ENCODE measurements at regions not wholly inside any gene's neighbourhood (a gene's known extent, or its start where the extent isn't known, plus 50 kb on each side); places are given as distances from the start of the nearest gene placed in this dataset.

DNA sequence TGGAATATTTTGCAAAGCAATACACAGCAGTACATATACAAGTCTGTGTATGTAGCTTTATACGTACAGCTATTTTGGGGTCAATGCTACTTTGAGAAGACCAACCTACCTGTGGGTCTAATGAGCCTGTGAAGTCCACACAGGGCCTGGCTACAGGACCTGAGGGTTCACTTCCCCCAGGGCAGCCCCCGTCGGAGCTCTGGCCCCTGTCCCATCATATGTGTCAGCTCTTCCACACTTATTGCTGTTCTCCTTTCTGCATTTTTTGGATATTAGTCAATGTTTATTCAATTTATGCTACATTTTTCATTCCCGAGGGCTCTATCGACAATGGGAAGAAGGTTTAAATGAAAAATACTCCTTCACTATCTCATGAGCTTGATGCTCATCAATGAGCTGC, 1473.6 kb downstream of the BRD1 start:
- TF ChIP-seq, protein P1, sequence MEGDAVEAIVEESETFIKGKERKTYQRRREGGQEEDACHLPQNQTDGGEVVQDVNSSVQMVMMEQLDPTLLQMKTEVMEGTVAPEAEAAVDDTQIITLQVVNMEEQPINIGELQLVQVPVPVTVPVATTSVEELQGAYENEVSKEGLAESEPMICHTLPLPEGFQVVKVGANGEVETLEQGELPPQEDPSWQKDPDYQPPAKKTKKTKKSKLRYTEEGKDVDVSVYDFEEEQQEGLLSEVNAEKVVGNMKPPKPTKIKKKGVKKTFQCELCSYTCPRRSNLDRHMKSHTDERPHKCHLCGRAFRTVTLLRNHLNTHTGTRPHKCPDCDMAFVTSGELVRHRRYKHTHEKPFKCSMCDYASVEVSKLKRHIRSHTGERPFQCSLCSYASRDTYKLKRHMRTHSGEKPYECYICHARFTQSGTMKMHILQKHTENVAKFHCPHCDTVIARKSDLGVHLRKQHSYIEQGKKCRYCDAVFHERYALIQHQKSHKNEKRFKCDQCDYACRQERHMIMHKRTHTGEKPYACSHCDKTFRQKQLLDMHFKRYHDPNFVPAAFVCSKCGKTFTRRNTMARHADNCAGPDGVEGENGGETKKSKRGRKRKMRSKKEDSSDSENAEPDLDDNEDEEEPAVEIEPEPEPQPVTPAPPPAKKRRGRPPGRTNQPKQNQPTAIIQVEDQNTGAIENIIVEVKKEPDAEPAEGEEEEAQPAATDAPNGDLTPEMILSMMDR (IDR thresholded peaks at IDR 0.05; ENCODE audit: low read depth, low read length, missing control alignments) = no peak
- no peak for DNase-seq (ENCODE audit: extremely low read depth, low read depth)
- no peak overlapping the region for H3K4me3 ChIP-seq (replicated peaks; ENCODE audit: low read depth, low read length)

- no peak overlapping the region for H3K4me3 ChIP-seq (replicated peaks; ENCODE audit: low read depth, low read length)
- no peak for DNase-seq (ENCODE audit: extremely low read depth, low read depth)
- TF ChIP-seq, protein P1 (IDR thresholded peaks at IDR 0.05; ENCODE audit: low read depth, low read length, missing control alignments) = no peak
These were observed 1474.3 kb downstream of the BRD1 start for GRCh38 chr22:48353116-48353947.

- H3K4me3 ChIP-seq (replicated peaks; ENCODE audit: low read depth, low read length) = no peak overlapping the region
- DNase-seq (ENCODE audit: extremely low read depth, low read depth) = no peak
- TF ChIP-seq, protein P1 (IDR thresholded peaks at IDR 0.05; ENCODE audit: low read depth, low read length, missing control alignments) = no peak
These were observed 1475.4 kb downstream of the BRD1 start for GRCh38 chr22:48352086-48352911.

DNA sequence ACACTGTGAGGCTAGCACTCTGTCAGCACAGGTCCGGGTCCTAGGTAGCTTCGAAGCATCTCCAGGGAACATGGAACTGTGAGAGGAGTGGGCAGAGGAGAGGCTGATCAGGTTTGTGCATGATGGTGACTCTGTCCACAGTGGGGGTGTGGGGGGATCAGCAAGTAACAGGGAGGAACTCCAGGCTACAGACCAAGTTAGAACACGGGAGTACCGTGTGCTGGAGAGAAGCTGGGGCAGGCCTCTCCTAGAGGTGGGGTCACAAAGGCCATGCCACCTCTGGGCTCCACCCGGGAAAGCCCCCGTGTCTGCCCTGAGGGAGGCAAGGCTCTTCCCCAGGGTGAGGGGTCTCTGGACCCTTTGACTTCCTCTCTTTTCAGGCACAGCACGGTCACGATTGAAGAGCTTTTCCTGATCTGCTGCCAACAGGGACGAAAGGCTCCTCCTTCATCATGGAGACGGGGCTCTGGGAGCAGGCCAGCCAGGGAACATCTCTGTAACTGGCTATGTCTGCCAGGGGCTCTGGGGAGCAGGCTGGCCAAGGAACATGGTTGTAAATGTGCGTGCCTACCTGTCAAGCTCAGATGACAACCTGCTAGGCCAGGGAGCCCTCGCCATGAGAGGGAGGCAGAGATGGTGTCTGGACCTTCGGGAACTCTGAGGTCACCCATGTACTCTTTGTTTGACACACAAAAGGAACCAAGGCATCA, 1476.1 kb downstream of the BRD1 start:
- H3K4me3 ChIP-seq (replicated peaks; ENCODE audit: low read depth, low read length) = no peak overlapping the region
- no peak for DNase-seq (ENCODE audit: extremely low read depth, low read depth)
- TF ChIP-seq, protein P1 (IDR thresholded peaks at IDR 0.05; ENCODE audit: low read depth, low read length, missing control alignments) = no peak

- DNase-seq (ENCODE audit: extremely low read depth, low read depth) = no peak
- TF ChIP-seq, protein P1 (IDR thresholded peaks at IDR 0.05; ENCODE audit: low read depth, low read length, missing control alignments) = no peak
- no peak overlapping the region for H3K4me3 ChIP-seq (replicated peaks; ENCODE audit: low read depth, low read length)
These were observed 1477.2 kb downstream of the BRD1 start for GRCh38 chr22:48350456-48350855.

DNA sequence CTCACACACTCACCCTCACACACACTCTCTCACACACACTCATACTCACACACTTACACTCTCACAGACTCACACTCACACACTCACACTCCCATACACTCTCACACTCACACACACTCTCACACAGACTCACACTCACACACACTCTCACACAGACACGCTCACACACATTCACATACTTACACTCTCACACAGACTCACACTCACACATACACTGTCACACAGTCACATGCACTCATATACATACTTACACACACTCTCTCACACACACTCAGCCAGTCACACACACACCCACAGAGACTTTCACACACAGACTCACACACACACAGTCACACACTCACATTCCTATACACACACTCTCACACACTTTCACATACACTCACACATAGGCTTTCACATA, 1478.8 kb downstream of the BRD1 start:
- TF ChIP-seq, protein P1 (IDR thresholded peaks at IDR 0.05; ENCODE audit: low read depth, low read length, missing control alignments) = no peak
- H3K4me3 ChIP-seq (replicated peaks; ENCODE audit: low read depth, low read length) = no peak overlapping the region
- no peak for DNase-seq (ENCODE audit: extremely low read depth, low read depth)
